K562 (cell line): ENCODE measurements at regions not wholly inside any gene's neighbourhood (a gene's known extent, or its start where the extent isn't known, plus 50 kb on each side); places are given as distances from the start of the nearest gene placed in this dataset.

Source experiments
- ATAC-seq: fragments of 200-7000 bp; cut with Tn5 transposase; 3 replicates; pipeline ENCODE4 v1.9.1; 2020; ENCODE audit warnings: moderate library complexity
- BruUV-seq: library from RNA; stranded (reverse); fragments of 400-500 nt; replicated peaks from 2 replicates; lab custom pipeline; 2021; lab: Mats Ljungman, UMichigan
- CTCF ChIA-PET: fragments of 300-600 bp; formaldehyde crosslinking; extraction: SDS; loops from one replicate; lab custom pipeline; 2021; ENCODE audit warnings: low intra/inter-chr PET ratio; lab: Yijun Ruan, JAX
- POLR2A ChIA-PET: fragments of 300-600, 350-650 bp; sonication (Branson Sonifier 250); formaldehyde crosslinking; extraction: SDS; loops from one replicate; lab custom pipeline; 2021; ENCODE audit warnings: antibody characterized with exemption, inconsistent platforms; lab: Yijun Ruan, JAX
- DNase-seq, 4 experiments: peaks; one replicate each; pipeline versions ENCODE4 v3.0.0 to v3.0.0-alpha.2; 2011 to 2018; ENCODE audit warnings: low spot score in 3 of 4, mixed read lengths in 3 of 4; ENCODE audit errors: extremely low read depth in 1 of 4
- FAIRE-seq: peaks from 2 replicates; lab custom pipeline; 2011; peaks lifted over from hg19 to GRCh38; lab: Jason Lieb, UNC
- H2AFZ ChIP-seq: 2 replicates; pipeline ENCODE4 v1.6.0; 2011; ENCODE audit warnings: low read depth, low read length, control low read depth, inconsistent platforms
- H3K27ac ChIP-seq: fragments of 200-600 bp; 3 replicates; pipeline ENCODE4 v1.8.0; 2011; ENCODE audit warnings: low read depth, mild to moderate bottlenecking, control low read depth, inconsistent platforms, low read length, moderate library complexity, mixed read lengths; ENCODE audit errors: extremely low read depth
- H3K27me3 ChIP-seq, 2 experiments: fragments of 300-600 bp in 1 of 2; 2 replicates in 1 of 2; 3 replicates in 1 of 2; pipeline versions ENCODE4 v1.6.0 to v1.8.0; 2011; ENCODE audit warnings: inconsistent platforms in 2 of 2, low read length in 2 of 2, mild to moderate bottlenecking in 1 of 2, mixed read lengths in 1 of 2, moderate library complexity in 1 of 2; ENCODE audit not compliant: control insufficient read depth in 2 of 2, insufficient read depth in 2 of 2
- H3K36me3 ChIP-seq: fragments of 300-600 bp; 3 replicates; pipeline ENCODE4 v1.8.0; 2011; ENCODE audit warnings: mild to moderate bottlenecking, low read length, inconsistent platforms; ENCODE audit not compliant: control insufficient read depth, insufficient read depth
- H3K4me1 ChIP-seq, 2 experiments: fragments of 200-600 bp in 1 of 2; replicated peaks in 1 of 2; 2 replicates in 1 of 2; 3 replicates in 1 of 2; pipeline versions ENCODE4 v1.5.1 to v1.8.0; 2011; ENCODE audit warnings: inconsistent platforms in 2 of 2, low read length in 2 of 2, mild to moderate bottlenecking in 1 of 2, mixed read lengths in 1 of 2, moderate library complexity in 1 of 2; ENCODE audit not compliant: control insufficient read depth in 2 of 2, insufficient read depth in 2 of 2
- H3K4me2 ChIP-seq: 2 replicates; pipeline ENCODE4 v1.6.1; 2011; ENCODE audit warnings: low read length, control low read depth, inconsistent platforms, mixed read lengths; ENCODE audit not compliant: insufficient read depth
- H3K4me3 ChIP-seq: fragments of 200-600 bp; sonication (generic), shearing (Covaris generic); 2 replicates; pipeline ENCODE4 v1.5.1; 2016; ENCODE audit warnings: control low read depth, inconsistent platforms
- H3K79me2 ChIP-seq: fragments of 200-600 bp; 3 replicates; pipeline ENCODE4 v1.8.0; 2011; ENCODE audit warnings: low read length, inconsistent platforms; ENCODE audit not compliant: control insufficient read depth, insufficient read depth
- H3K9ac ChIP-seq, 2 experiments: 2 replicates each; pipeline versions ENCODE4 v1.6.0 to v1.6.1; 2011; ENCODE audit warnings: low read depth in 2 of 2, low read length in 2 of 2, control low read depth in 1 of 2, inconsistent platforms in 1 of 2, mild to moderate bottlenecking in 1 of 2, mixed read lengths in 1 of 2; ENCODE audit not compliant: insufficient read depth in 1 of 2
- H3K9me1 ChIP-seq: one replicate; pipeline ENCODE4 v1.6.0; 2011; ENCODE audit warnings: inconsistent platforms, mild to moderate bottlenecking, low read length, moderate library complexity; ENCODE audit not compliant: control insufficient read depth, insufficient read depth
- H3K9me3 ChIP-seq: replicated peaks from 2 replicates; pipeline ENCODE4 v1.5.1; 2011; ENCODE audit warnings: low read depth, low read length, inconsistent platforms; ENCODE audit not compliant: control insufficient read depth, insufficient read depth
- H4K20me1 ChIP-seq: replicated peaks from 2 replicates; pipeline ENCODE4 v1.6.1; 2011; ENCODE audit warnings: low read length, inconsistent platforms, mixed read lengths; ENCODE audit not compliant: control insufficient read depth, insufficient read depth
- ATF1 ChIP-seq, 2 experiments: fragments of 450-650 bp in 1 of 2; IDR thresholded peaks; 2 replicates each; pipeline ENCODE4 v1.6.1; 2016; ENCODE audit warnings: missing compliant biosample characterization in 1 of 2, missing genetic modification characterization in 1 of 2
- BRCA1 ChIP-seq, 2 experiments: fragments of 450-650 bp in 1 of 2; sonication (generic) in 1 of 2; formaldehyde crosslinking in 1 of 2; IDR thresholded peaks; 2 replicates each; pipeline versions ENCODE4 v1.5.0 to v1.6.1; 2017 to 2020; ENCODE audit warnings: mild to moderate bottlenecking in 1 of 2, missing genetic modification reagents in 1 of 2
- DEAF1 ChIP-seq: fragments of 450-650 bp; formaldehyde crosslinking; IDR thresholded peaks from 2 replicates; pipeline ENCODE4 v1.4.0; 2020; ENCODE audit warnings: mild to moderate bottlenecking, moderate library complexity
- GABPA ChIP-seq: fragments of 200-800 bp; sonication (Bioruptor generic); conservative IDR thresholded peaks from 2 replicates; pipeline ENCODE4 v1.6.1; 2016; ENCODE audit warnings: low read depth, missing genetic modification characterization, missing compliant biosample characterization
- HDAC8 ChIP-seq: fragments of 450-650 bp; IDR thresholded peaks from 2 replicates; pipeline ENCODE4 v1.6.1; 2016; ENCODE audit warnings: mild to moderate bottlenecking, missing genetic modification characterization, moderate library complexity, missing compliant biosample characterization
- HDGF ChIP-seq: fragments of 450-650 bp; IDR thresholded peaks from 2 replicates; pipeline ENCODE4 v1.6.1; 2016
- PATZ1 ChIP-seq: fragments of 250-450 bp; sonication (Bioruptor Pico); IDR thresholded peaks from 2 replicates; pipeline ENCODE4 v1.5.0; 2020; ENCODE audit warnings: mild to moderate bottlenecking, borderline replicate concordance
- POLR2G ChIP-seq: fragments of 200-400 bp; formaldehyde crosslinking; IDR thresholded peaks from 2 replicates; pipeline ENCODE4 v1.6.1; 2017; ENCODE audit warnings: low read depth, mild to moderate bottlenecking, antibody characterized with exemption, low read length, moderate library complexity
- RREB1 ChIP-seq: fragments of 250-450 bp; sonication (Bioruptor Pico); IDR thresholded peaks from 2 replicates; pipeline ENCODE4 v1.4.0; 2020
- SREBF1 ChIP-seq: fragments of 150-350 bp; IDR thresholded peaks from 2 replicates; pipeline ENCODE4 v1.6.1; 2014; ENCODE audit warnings: antibody characterized with exemption, low read depth, low read length, borderline replicate concordance
- XRCC4 ChIP-seq: IDR thresholded peaks from one replicate; pipeline ENCODE4 v1.6.1; 2011; ENCODE audit not compliant: insufficient read depth, insufficient read length; ENCODE audit errors: extremely low read depth
- ZZZ3 ChIP-seq: fragments of 450-650 bp; IDR thresholded peaks from 2 replicates; pipeline ENCODE4 v1.6.1; 2016; ENCODE audit warnings: antibody characterized with exemption, mild to moderate bottlenecking, moderate library complexity
- WGBS: fragments of 100-300 bp; shearing (Covaris generic); methylation state at CpG from one replicate; pipeline ENCODE4 v1.1.6; 2016; ENCODE audit warnings: low coverage, mixed read lengths; ENCODE audit not compliant: insufficient coverage; ENCODE audit errors: missing lambda C conversion rate; 5-methylcytosine and 5-hydroxymethylcytosine counted together
- in situ Hi-C: fragments of 300-500 bp; cut with MboI; formaldehyde crosslinking; loops from 4 replicates; pipeline ENCODE4 v1.15.0; 2018; ENCODE audit warnings: inconsistent platforms, mixed read lengths
- intact Hi-C: fragments of 100-400 bp; cut with micrococcal nuclease; formaldehyde crosslinking; loops from 2 replicates; pipeline ENCODE4 v1.14.2; 2022

GRCh38 chr1:244162786-244163530 is 111.9 kb downstream of the ZBTB18 start:
- Histone ChIP-seq H3K4me1 (no peaks in the 10 kb centered on the region), H3K9me3 (no peaks in the 10 kb centered on the region), H4K20me1 (no peaks in the 10 kb centered on the region), H3K4me2 (no peak overlapping the region), H2AFZ (no peak overlapping the region), H3K36me3 (no peaks in the 10 kb centered on the region), H3K4me3 (no peak overlapping the region), H3K27me3 (peaks cover 0 to 3% of the 10 kb centered on the region in 2 experiments; a peak in 2 of 5 replicates), H3K9me1 (no peaks in the 10 kb centered on the region), H3K27ac (no peak overlapping the region), H3K9ac (no peak overlapping the region), H3K79me2 (no peaks in the 10 kb centered on the region)
- DNase-seq (no peak), FAIRE-seq (no peak), ATAC-seq (no peak)
- in situ Hi-C loops, result no loop called here
- POLR2A ChIA-PET, result interaction anchor here (0.7 kb wide), 1 partner anchor 83 kb away, joined by 3 read pairs; no protein-coding TSS in a partner anchor
- no TSS peak for BruUV-seq
- CTCF ChIA-PET, result no interaction called here
- WGBS, result 1% methylated on average over 12 of the region's 12 CpGs
- no peak for TF ChIP-seq HDGF
- TF ChIP-seq BRCA1 (IDR thresholded peaks at IDR 0.05), result no peak
- no peak for TF ChIP-seq BRCA1 (CRISPR knock-in tag; IDR thresholded peaks at IDR 0.05)
- no peak for TF ChIP-seq SREBF1
- no peak for TF ChIP-seq ZZZ3
- TF ChIP-seq PATZ1 (CRISPR knock-in tag), result no peak
- TF ChIP-seq POLR2G, result no peak
- TF ChIP-seq DEAF1, result no peak
- no peak for TF ChIP-seq HDAC8 (tag)
- no peak for TF ChIP-seq RREB1 (CRISPR knock-in tag)
- no peak for TF ChIP-seq XRCC4
- TF ChIP-seq GABPA (tag), result no peak
- no peak for TF ChIP-seq ATF1 (CRISPR knock-in tag; IDR thresholded peaks at IDR 0.05)
- TF ChIP-seq ATF1 (tag; IDR thresholded peaks at IDR 0.05), result no peak
- intact Hi-C loops, result loop anchor here (5.0 kb wide), 1 partner anchor 109 kb away; no protein-coding TSS in a partner anchor
